Dermis microvascular lymphatic vessel endothelial cell (primary cell): ENCODE measurements at regions not wholly inside any gene's neighbourhood (a gene's known extent, or its start where the extent isn't known, plus 50 kb on each side); places are given as distances from the start of the nearest gene placed in this dataset.

ENCODE experiments used
- DNase-seq, 2 donors: peaks; one replicate each; pipeline versions ENCODE4 v3.0.0 to v3.0.0-alpha.2; 2010; ENCODE audit warnings: low read depth in 2 of 2

DNA sequence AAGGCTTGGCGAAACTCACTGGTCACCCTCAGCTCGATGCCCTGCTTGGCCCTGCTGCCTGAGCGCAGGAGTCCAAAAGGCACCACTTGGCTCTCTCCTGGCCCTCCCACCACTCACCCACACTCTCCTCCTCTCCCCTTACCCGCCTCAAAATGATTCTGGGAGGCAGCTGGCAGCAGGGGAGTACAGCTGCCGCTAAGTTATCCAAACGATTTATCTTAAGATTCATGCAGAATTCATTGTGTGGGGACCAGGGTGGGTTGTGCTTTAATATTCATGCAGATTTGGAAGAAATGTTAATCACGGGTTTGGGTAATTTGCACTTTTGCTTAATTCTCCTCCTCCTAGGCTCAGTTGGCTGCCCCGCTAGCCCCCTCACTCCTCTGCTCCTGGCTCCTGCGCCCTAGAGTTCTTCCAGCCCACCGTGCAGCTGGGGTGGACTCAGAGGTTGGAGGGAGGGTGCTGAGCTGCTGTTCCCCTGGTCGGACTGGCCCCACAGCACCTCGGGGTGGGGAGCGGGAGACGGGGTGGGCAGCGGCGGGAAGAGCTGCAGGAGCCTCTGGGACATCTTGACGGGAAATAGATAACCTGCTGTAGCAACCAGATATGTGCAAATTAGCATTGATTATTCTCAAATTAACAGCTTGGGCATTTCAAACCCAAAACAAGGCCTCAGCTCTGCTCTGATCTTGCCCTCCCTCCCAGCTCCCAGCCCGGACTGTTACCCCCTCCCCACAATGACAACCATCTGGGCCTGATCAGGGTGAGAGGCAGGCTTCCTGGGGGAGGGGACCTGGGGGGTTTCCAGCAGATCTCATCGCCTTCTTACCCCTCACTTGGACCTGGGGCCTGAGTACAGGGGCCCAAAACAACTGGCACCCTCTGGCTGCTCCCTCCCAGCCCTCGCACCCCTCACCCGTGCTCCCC is 122.6 kb upstream of the RPL38 start:
- DNase-seq, result no peak

DNA sequence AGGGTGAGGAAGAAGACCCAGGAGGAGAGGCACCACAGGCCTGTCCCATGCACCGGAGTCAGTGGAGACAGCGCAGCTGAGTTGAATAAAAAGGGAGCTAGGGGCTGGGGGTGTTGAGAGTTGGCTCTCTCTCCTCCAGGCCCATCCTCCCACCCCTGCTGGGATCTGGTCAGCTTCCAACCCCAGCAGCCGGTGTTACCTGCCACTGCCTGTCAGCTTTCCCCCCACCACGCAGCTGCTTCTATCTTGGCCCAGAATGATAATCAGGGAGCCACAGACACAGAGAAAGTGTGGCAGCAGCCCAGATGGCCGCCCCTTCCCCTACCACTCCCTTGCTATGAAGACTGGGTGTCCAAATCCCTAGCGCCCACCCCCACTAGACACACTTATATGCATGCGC is 120.6 kb upstream of the RPL38 start:
- DNase-seq, result no peak

DNA sequence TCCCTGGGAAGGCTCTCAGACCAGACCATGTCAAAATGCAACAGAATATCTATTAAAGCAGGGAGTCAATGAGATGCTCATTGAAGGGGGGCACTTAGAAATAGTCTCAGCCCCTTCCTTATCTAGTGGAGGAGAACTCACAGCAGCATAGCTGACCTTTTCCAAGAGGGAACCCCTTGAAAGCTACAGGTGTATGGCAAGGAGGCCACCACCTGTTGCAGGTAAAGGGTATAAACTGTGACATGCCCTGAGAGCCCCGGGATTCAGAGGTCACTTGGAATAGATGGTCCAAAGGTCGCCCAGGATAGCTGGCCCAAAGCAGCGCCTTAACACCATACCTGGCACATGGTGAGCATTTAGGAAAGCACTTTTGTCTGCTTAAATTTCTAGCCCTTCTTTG is 120.2 kb upstream of the RPL38 start:
- DNase-seq, result no peak

DNA sequence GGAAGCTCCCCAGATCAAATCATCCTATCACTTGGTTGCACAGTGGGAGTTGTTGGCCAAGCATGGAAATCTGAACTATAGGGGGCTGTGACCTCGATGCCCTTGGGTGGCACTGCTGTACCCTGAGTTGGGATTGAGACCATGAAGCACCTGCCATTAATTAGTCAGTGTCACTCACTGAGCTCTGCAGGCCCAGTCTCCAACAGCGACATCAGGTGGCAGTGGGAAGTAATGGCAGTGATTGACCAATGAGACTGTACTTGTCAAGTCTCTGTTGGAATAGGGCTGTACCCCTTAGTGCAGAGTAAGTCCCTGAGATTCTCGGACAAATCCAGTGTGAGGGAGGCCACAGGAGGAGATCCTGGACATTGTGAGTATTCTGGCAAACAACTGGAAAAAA is 118.0 kb upstream of the RPL38 start:
- no peak for DNase-seq

DNA sequence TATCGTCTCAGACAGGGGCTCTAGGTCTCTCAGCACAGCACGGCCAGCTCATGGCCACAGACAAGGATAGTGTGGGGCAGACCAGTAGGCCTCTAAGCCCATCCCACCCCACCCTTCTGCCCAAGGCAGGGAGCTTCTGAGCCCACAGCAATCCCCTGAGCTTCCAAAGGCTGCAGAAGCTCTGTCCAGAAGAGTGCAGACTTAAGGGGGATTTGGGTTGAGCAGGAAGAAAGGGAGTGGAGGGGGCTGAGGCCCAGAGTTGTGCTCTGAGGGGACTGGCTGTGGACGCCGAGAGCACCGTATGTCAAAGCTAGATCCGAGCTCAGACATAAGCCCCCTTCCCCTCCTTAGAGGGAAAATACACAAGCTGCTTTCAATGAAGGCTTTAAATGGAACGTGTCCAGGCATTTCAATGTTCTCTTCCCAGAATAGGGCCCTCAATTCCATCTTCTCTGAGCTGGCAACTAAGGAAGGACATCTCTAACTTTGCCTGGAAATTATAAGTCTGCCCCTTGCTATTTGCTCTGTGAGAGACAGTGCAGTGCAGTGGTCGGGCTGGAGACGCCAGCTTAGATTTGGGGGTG is 116.4 kb upstream of the RPL38 start:
- DNase-seq, result no peak

DNA sequence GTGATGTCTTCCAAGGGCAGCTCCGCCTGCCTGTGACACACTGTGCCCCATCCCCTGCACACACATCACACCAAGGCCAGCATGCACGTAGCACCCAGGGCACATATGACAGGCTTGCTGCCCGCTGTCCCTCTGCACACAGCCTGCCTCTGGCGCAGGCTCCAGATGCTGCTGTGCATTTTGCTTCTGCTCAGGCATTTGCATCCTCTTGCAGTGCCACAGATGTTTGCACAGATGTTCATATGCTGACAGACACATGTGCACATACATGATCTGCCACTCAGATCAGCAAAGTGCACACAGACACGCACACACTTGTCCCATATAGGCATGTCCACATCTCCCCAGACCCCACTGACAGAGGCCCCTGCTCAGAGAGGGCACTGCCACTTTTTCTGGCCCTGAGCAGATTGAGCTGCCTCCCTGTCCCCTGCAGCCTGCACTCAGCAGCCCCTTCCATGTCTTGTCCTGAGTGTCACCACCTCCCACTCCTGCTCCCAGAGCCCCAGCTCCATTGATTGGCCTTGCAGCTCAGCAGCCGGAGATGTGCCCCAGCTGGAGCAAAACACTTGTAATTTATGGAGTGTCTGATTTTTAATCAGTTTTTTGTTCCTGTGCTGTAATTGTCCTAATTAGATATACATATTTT is 115.1 kb upstream of the RPL38 start:
- DNase-seq, result no peak

DNA sequence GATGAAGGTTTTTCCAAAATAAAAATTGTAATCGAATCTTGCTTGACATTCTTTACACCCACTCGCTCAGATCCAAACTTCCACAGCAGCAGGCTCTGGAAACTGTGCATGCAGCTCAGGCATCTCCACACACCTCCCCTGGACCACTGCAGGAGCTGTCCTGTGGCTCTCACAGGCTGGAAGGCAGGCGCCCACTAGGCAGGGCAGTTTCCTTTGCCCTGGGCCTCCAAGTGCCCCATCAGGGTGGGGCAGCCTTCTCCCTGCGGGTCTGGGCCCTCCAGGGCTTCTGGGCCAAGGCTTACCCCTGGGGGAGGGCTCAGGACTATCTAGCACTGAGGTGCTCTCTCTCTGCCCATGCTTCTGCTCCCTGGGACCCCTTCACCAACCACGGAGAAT is 114.5 kb upstream of the RPL38 start:
- no peak for DNase-seq

DNA sequence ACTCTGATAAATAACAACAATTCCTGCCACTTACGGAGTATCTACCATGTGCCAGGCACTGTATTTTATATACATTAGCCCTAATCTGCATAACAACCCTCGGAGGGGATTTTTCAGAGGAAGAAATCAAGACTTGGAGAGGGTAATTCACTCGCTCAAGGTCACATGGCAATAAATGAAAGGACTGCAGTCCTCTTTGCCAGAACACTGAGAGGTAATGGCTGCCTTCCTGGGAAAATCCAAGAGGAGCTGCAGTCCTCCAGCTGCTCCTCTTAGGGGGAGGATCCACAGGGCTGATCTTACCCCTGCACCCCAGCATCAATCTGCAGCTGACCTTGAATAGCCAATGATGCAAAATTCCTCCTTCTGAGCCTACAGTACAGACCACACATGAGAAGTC is 114.1 kb upstream of the RPL38 start:
- no peak for DNase-seq

DNA sequence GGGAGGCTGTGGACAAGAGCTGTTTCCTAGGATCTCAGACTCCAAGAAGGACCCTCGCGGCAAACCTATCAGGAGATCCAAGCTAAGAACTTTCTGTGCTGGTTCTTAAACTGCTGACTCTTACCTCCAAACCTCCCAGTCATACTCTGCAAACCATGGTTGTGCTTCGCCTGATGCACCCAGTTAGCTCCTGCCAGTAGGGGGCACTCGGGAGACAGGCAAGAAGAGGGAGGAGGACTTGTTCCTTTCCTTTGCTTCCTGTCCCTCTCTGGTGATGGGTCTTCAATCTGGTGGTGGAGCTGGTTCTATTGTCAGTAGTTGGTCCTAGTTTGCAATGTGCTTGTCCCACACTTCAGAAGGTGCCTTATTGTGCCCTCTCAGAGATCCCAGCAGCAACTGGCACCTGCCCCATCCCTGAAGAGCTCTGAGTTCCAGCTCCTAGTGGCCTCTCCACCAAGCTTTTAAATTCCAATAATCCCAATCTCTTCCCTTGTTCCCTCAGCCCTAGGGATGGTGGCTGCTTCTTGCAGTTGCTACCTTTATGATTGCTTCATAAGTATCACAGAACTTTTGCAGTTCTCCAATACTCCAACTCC is 113.5 kb upstream of the RPL38 start:
- no peak for DNase-seq

DNA sequence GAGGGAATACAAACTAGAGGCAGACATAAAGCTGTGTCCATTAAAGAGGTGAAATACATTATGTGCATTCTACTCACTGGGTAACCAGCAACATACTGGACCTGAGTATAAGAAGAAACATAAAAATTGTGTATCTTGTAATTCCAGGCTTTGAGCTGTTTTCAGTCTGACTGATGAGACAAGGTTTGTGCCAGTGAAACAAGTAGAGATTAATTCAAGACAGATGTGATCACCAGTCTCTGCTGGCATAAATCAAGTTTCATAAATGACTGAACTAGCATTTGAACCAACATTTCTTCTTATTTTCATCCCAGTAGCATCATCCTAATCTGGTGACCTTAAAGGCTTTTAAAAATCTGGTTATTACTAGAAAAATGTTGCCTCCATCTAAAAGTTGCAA is 108.8 kb upstream of the RPL38 start:
- DNase-seq, result no peak

DNA sequence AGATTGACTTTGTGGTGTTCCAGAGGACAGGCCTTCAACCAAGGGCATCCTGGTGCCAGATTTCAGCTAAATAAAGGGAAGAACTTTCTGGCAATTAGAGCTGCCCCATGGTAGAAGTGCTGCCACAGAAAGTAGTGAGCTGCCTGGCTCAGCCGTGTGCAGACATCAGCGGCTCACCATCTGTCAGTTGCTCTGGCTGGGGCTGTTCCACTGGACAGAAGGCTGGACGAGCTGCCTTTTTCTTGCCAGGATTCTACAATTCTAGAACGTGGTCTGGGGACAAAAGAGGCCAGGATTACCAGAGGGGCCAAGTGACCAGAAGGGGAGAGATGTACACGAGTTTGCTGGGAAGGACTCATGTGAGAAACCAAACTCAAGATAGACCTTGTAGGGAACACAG is 107.0 kb upstream of the RPL38 start:
- DNase-seq, result no peak

DNA sequence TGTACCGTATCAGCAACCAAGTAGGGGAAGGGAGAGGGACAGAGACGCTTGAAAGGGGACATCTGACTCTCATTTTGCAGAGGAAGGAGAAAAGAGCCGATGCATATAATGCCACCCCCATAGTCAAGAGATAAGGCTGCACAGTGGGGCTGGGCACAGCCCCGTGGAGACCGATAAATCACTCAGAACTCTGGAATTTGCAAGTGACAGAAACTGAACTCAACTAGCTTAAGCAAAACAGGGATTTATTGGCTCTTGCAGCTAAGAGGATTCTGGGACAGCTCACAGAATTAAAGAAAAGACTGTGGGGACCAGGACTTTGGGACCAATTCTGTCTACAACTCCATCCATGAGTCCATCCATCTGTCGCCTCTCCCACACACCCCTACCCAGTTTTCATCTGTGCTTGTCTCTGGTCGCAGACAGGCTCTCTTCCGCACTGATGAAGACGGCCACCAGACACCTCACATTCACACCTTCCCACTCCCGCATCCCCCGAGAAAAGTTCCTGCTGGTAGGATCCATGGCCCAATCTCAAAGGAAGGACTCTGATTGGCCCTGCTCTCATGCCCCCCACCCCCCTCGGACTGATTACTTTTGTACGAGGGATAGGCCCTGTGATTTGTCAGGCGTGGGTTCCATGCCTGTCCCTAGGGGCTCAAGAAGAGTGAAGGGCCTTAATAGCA is 105.9 kb upstream of the RPL38 start:
- DNase-seq, result no peak

DNA sequence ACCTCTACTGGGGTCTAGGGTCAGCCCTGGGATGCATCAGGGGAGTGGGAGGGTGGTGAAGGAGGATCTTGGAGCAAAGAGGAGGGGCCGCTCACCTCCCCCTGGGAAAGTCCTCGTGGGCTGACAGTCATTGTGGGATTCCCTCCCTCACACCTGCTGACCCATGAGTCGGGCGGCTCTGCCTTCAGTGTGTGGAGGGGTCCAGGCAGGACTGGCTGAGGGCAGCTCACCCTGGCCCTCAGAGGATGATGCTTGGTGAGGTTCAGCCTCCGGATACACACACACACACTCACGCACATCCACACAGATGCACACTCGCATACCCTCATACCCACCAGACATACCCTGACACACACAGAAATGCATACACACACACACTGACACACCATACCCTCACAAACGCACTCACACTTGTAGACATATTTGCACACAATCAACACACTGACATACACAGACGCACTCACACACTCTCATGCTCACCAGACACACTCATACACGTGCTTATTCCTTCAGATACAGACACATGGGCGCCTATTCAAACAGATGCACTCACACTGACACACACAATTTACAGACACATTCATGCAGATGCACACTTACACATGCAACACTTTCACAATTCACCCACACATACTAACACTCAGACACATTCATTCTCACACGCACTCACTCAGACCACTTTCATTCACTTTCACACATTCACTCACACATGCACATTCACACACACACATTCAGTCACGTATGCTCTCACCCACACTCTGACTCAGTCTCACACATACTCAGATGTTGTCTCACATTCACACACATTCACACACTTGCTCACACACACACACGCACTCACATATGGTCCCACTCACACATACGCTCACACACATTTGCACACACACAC is 105.1 kb upstream of the RPL38 start:
- DNase-seq, result no peak

DNA sequence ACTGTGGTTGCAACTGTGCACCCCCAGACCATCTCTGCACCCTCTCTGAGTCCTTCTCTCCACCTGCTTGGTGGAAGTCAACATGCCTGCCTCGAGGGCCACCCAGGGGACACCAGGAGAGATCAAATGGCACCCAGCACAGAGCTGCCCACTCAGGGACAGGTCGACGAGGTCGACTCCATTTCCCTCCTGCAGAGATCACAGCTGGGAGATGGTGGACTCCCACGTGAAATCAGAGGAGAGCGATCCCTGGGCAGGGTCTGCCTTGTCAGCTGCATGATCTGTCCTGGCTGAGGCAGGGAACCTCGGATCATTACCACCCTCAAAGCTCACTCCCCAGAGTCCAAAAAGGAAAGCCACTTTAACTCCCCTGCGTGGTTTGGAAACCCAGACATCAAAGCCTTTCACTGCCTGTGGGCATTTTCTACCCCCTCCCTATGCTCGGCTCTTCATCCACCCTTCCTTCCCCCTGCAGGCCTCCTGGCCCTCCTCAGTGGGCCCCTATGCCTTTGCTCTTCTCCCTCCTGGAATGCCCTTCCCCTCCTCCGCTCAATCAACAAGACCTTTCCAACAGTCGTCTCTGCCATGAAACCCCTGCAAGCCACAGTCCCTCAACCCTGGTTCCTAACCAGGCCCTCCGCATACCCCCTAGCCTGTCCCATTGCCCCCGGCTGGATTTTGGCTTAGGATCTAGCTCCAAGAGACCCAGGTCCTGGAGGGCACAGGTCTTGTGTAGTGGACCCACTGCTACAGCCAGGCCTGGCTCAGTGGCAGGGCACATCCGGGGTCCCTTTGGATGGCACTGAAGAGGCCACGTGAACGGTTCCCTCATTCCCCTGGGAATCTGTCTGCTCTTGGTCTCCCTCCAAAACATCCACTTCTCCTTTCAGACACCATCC is 103.8 kb upstream of the RPL38 start:
- DNase-seq, result no peak

DNA sequence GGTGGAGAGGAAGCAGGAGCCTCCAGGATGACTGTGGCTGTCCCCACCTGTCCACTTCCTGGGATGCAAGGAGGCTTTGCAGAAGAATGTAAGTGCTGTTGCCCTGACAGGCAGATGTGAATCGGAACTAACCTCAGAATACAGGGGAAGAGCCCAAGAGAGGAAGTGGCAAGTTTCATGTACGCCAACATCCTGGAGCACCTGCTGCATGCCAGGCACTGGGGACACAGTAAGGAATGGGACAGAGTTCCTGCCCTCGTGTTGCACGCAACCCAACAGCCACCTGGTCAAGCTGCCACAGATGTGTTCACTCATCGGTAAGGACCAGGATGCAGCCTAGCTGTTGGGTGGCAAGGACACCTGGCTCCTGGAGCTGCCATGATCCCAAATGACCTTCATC is 98.6 kb upstream of the RPL38 start:
- no peak for DNase-seq

DNA sequence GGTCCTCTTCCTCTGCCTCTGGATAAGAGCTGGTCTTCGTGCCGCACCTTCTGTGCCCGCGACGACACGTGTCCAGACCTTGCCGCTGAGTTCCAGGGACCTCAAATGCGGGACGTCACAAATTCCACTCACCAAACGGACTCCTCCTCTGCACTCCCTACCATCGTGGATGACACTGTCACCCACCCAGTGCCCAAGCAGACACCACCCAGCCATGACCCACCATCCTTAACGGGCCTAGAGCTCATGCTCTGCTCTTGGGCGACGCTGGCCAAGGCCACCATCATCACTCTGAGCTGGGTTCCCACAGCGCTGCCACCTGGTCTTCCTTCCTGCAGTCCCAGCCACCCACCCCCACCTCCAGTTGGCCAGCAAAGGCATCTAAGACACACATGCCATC is 96.4 kb upstream of the RPL38 start:
- no peak for DNase-seq

DNA sequence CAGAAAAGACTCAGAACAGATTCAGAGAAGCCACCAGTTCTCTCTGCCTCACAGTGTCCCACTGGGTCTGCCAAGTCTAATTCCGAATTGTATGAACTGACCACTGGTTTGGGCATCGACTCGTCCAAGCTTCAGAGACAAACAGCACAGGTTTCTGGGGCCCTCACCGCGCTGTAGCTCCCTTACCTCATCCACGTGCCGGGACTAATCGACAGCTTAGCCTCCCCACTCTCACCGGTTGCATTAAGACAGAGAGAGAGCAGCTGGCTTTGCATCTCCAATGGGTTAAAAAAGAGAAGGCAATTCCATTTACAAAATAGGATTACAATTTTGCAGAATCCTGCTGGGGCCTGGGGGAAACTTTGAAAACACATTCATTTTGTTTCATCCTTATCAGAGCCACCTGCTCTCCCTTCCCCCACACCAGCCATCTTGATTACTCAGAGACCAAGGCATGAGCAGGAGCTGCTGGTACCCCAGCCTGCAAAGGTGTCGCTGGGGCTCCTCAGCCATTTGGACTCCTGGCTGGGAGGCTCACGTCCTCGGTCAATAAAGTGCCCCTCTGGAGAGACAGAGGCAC is 95.3 kb upstream of the RPL38 start:
- DNase-seq, result no peak

DNA sequence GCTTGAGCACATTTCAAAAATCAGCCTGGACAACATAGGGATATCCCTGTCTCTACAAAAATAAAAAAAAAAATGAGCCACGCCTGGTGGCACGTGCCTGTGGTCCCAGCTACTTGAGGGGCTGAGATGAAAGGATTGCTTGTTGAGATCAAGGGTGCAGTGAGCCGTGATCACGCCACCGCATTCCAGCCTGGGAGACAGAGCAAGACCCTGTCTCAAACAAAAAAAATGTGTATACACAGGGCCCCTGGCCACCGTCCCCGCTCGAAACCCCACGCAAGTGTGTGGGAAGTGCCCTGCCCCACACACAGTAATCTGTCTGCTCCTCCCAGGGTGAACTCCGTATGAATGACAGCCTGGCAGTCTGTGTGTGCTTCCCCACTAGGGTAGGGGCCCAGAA is 93.0 kb upstream of the RPL38 start:
- DNase-seq, result no peak

DNA sequence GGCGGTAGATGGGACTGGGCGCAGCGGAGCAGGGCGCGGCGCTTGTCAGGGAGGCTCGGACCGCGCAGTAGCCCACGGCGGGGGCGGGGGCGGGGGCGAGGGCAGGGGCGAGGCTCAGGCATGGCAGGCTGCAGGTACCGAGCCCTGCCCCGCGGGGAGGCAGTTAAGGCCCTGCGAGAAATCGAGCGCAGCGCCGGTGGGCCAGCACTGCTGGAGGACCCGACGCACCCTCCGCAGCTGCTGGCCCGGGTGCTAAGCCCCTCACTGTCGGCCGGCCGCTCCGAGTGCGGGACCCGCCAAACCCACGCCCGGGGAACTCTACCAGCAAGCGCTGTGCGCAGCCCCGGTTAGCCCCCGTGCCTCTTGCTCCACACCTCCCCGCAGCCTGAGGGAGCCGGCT is 90.2 kb upstream of the RPL38 start:
- DNase-seq, result no peak
